ENCODE measurements at regions not wholly inside any gene's neighbourhood (a gene's known extent, or its start where the extent isn't known, plus 50 kb on each side); places are given as distances from the start of the nearest gene placed in this dataset.

- Histone ChIP-seq H2AFZ (ENCODE audit: low read depth, low read length, poor library complexity, severe bottlenecking) (no peak overlapping the region), H3K27ac (ENCODE audit: low read depth, low read length) (no peak overlapping the region), H3K36me3 (ENCODE audit: control insufficient read depth in 1 of 2, insufficient read depth in 2 of 2, low read length in 2 of 2) (no peaks in the 10 kb centered on the region), H3K9me2 (ENCODE audit: insufficient read depth) (no peaks in the 10 kb centered on the region), H3K9ac (ENCODE audit: low read length) (no peak overlapping the region), H3K4me3 (replicated peaks in 1 of 2; ENCODE audit: low read depth in 1 of 2, low read length in 2 of 2) (no peak overlapping the region), H3K4me2 (ENCODE audit: low read length) (no peak overlapping the region), H3K27me3 (ENCODE audit: insufficient read depth, low read length) (no peaks in the 10 kb centered on the region), H4K20me1 (ENCODE audit: insufficient read depth) (no peaks in the 10 kb centered on the region), H3K9me3 (ENCODE audit: control insufficient read depth in 1 of 2, insufficient read depth in 1 of 2, low read depth in 1 of 2, low read length in 2 of 2) (no peaks in the 10 kb centered on the region), H3K4me1 (ENCODE audit: control insufficient read depth in 1 of 2, insufficient read depth in 2 of 2, low read length in 2 of 2) (peaks cover 0 to 10% of the 10 kb centered on the region in 2 experiments; a peak in 2 of 4 replicates), H3K79me2 (ENCODE audit: insufficient read depth, low read length) (no peaks in the 10 kb centered on the region)
- ChIA-PET CTCF (no interaction called here), RAD21 (ENCODE audit: low non-redundant PET in 1 of 2, low total read pairs in 2 of 2, uncharacterized antibody in 2 of 2, unreplicated experiment in 2 of 2) (no interaction called here), POLR2A (no interaction called here)
- BruUV-seq (replicated peaks), result no TSS peak
- intact Hi-C loops (cut with micrococcal nuclease), result no loop called here
- no peak for TF ChIP-seq JUND (IDR thresholded peaks at IDR 0.05)
- TF ChIP-seq ZNF274 (IDR thresholded peaks at IDR 0.05; ENCODE audit: low read depth, low read length), result no peak
- no peak for TF ChIP-seq ATF3 (IDR thresholded peaks at IDR 0.05)
- TF ChIP-seq POLR2A (IDR thresholded peaks at IDR 0.05; ENCODE audit: borderline replicate concordance, extremely low read depth, insufficient read depth, insufficient read length), result no peak
- TF ChIP-seq EZH2 (IDR thresholded peaks at IDR 0.05), result no peak
- no peak for TF ChIP-seq CBX3 (IDR thresholded peaks at IDR 0.05; ENCODE audit: low read depth)
- TF ChIP-seq POLR2AphosphoS5 (IDR thresholded peaks at IDR 0.05; ENCODE audit: low read depth, low read length), result no peak
- TF ChIP-seq SRF (IDR thresholded peaks at IDR 0.05; ENCODE audit: low read depth), result no peak
- no peak for TF ChIP-seq CEBPB (IDR thresholded peaks at IDR 0.05; ENCODE audit: low read depth)
- TF ChIP-seq, protein P1, sequence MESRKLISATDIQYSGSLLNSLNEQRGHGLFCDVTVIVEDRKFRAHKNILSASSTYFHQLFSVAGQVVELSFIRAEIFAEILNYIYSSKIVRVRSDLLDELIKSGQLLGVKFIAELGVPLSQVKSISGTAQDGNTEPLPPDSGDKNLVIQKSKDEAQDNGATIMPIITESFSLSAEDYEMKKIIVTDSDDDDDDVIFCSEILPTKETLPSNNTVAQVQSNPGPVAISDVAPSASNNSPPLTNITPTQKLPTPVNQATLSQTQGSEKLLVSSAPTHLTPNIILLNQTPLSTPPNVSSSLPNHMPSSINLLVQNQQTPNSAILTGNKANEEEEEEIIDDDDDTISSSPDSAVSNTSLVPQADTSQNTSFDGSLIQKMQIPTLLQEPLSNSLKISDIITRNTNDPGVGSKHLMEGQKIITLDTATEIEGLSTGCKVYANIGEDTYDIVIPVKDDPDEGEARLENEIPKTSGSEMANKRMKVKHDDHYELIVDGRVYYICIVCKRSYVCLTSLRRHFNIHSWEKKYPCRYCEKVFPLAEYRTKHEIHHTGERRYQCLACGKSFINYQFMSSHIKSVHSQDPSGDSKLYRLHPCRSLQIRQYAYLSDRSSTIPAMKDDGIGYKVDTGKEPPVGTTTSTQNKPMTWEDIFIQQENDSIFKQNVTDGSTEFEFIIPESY (IDR thresholded peaks at IDR 0.05; ENCODE audit: extremely low read depth, insufficient replicate concordance, low read length), result no peak
- no peak for TF ChIP-seq SP1 (IDR thresholded peaks at IDR 0.05; ENCODE audit: low read depth)
- TF ChIP-seq YY1 (IDR thresholded peaks at IDR 0.05; ENCODE audit: extremely low read depth, insufficient replicate concordance, low read depth, low read length), result no peak
- no peak for TF ChIP-seq ZFX (IDR thresholded peaks at IDR 0.05)
- TF ChIP-seq, protein P2, sequence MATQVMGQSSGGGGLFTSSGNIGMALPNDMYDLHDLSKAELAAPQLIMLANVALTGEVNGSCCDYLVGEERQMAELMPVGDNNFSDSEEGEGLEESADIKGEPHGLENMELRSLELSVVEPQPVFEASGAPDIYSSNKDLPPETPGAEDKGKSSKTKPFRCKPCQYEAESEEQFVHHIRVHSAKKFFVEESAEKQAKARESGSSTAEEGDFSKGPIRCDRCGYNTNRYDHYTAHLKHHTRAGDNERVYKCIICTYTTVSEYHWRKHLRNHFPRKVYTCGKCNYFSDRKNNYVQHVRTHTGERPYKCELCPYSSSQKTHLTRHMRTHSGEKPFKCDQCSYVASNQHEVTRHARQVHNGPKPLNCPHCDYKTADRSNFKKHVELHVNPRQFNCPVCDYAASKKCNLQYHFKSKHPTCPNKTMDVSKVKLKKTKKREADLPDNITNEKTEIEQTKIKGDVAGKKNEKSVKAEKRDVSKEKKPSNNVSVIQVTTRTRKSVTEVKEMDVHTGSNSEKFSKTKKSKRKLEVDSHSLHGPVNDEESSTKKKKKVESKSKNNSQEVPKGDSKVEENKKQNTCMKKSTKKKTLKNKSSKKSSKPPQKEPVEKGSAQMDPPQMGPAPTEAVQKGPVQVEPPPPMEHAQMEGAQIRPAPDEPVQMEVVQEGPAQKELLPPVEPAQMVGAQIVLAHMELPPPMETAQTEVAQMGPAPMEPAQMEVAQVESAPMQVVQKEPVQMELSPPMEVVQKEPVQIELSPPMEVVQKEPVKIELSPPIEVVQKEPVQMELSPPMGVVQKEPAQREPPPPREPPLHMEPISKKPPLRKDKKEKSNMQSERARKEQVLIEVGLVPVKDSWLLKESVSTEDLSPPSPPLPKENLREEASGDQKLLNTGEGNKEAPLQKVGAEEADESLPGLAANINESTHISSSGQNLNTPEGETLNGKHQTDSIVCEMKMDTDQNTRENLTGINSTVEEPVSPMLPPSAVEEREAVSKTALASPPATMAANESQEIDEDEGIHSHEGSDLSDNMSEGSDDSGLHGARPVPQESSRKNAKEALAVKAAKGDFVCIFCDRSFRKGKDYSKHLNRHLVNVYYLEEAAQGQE (IDR thresholded peaks at IDR 0.05; ENCODE audit: low read depth), result no peak
- TF ChIP-seq SIN3A (IDR thresholded peaks at IDR 0.05; ENCODE audit: low read depth), result no peak
- no peak for TF ChIP-seq EZH2phosphoT487 (IDR thresholded peaks at IDR 0.05; ENCODE audit: borderline replicate concordance)
- no peak for TF ChIP-seq RAD21 (IDR thresholded peaks at IDR 0.05; ENCODE audit: low read depth)
- TF ChIP-seq, protein P3, sequence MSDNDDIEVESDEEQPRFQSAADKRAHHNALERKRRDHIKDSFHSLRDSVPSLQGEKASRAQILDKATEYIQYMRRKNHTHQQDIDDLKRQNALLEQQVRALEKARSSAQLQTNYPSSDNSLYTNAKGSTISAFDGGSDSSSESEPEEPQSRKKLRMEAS (IDR thresholded peaks at IDR 0.05), result no peak
- no peak for TF ChIP-seq FOSL1 (IDR thresholded peaks at IDR 0.05; ENCODE audit: low read depth)
- TF ChIP-seq EGR1 (IDR thresholded peaks at IDR 0.05; ENCODE audit: low read depth), result no peak
- ATAC-seq (no peak), DNase-seq (ENCODE audit: low read depth, low spot score) (no peak)
Measured at GRCh38 chr15:101558221-101558941, 68.9 kb upstream of the PCSK6 start.

Measured in HCT116 (cell line).